GM19324 (cell line): ENCODE measurements at regions not wholly inside any gene's neighbourhood (a gene's known extent, or its start where the extent isn't known, plus 50 kb on each side); places are given as distances from the start of the nearest gene placed in this dataset.

ENCODE experiments used
- ATAC-seq: cut with Tn5 transposase; IDR thresholded peaks from one replicate; pipeline ENCODE4 v1.9.1; 2021; ENCODE audit warnings: mild to moderate bottlenecking, moderate library complexity; ENCODE audit not compliant: unreplicated experiment, low FRiP score

GRCh38 chr18:46262856-46263255, 158.7 kb downstream of the HAUS1 start:
- no peak for ATAC-seq

- no peak for ATAC-seq
Measured at GRCh38 chr18:46264255-46264654, 160.1 kb downstream of the HAUS1 start.

GRCh38 chr18:46265196-46266156, 161.3 kb downstream of the HAUS1 start:
- ATAC-seq: no peak

GRCh38 chr18:46266473-46266872, 162.3 kb downstream of the HAUS1 start:
- ATAC-seq: no peak

GRCh38 chr18:46268671-46269070, 164.5 kb downstream of the HAUS1 start:
- no peak for ATAC-seq

- no peak for ATAC-seq
Measured at GRCh38 chr18:46269275-46269674, 165.1 kb downstream of the HAUS1 start.

GRCh38 chr18:46271488-46271887, 167.3 kb downstream of the HAUS1 start:
- no peak for ATAC-seq

- ATAC-seq: no peak
Measured at GRCh38 chr18:46273861-46274260, 169.7 kb downstream of the HAUS1 start.

GRCh38 chr18:46274266-46274665, 170.1 kb downstream of the HAUS1 start:
- ATAC-seq: no peak

GRCh38 chr18:46275370-46275769, 171.2 kb downstream of the HAUS1 start:
- ATAC-seq: no peak

GRCh38 chr18:46276748-46277147, 172.6 kb downstream of the HAUS1 start:
- ATAC-seq: no peak

- ATAC-seq: no peak
Measured at GRCh38 chr18:46278481-46279465, 174.6 kb downstream of the HAUS1 start.

GRCh38 chr18:46279673-46280072, 175.5 kb downstream of the HAUS1 start:
- ATAC-seq: no peak

- peak; percentile 64 for ATAC-seq
Measured at GRCh38 chr18:46281185-46282176, 177.3 kb downstream of the HAUS1 start.

- no peak for ATAC-seq
Measured at GRCh38 chr18:46282177-46282570, 178.0 kb downstream of the HAUS1 start.

- no peak for ATAC-seq
Measured at GRCh38 chr18:46282646-46283045, 178.5 kb downstream of the HAUS1 start.

GRCh38 chr18:46283268-46283667, 179.1 kb downstream of the HAUS1 start:
- ATAC-seq: no peak

GRCh38 chr18:46283895-46284295, 179.7 kb downstream of the HAUS1 start:
- no peak for ATAC-seq

- no peak for ATAC-seq
Measured at GRCh38 chr18:46289463-46289862, 185.3 kb downstream of the HAUS1 start.

- no peak for ATAC-seq
Measured at GRCh38 chr18:46289931-46290330, 185.7 kb downstream of the HAUS1 start.
